ENCODE measurements at regions not wholly inside any gene's neighbourhood (a gene's known extent, or its start where the extent isn't known, plus 50 kb on each side); places are given as distances from the start of the nearest gene placed in this dataset.

DNA sequence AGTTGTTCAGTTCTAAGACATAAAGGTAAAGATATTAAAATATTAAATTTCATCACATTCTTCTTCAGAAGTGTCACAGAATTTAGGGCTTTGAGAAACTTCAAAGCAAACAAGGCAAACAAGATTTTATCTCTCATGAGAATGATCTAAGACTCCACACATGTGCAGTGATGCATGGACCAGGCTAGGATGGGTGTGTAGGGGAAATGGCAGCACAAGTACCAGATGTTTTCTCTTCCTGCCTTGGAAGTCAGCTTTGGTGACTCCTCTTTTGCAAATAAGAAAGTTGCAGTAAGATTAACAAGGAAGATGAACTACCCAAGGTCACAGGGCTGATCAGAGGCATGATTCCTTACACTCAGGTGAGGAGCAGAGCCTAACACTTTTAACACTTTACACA lies 163.8 kb upstream of the LMNTD1 start:
- DNase-seq, result no peak

DNA sequence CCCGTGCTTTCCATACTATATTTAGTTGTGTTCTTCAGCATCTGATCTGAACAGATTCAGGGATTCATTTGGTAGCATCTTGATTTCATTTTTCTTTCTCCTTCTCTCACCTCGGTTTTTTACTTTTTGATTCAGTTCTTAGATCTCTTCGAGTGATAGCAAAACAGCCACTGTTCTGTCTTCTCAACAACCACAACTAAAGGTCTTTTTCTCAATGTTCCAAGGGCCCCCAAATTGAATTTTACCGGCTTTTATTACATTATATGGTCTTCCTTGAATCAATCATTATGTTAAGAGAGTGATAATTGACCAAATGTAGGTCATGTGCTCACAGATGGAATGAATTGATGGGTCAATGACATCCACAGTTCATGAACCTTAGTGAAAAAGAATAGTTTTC lies 164.5 kb upstream of the LMNTD1 start:
- no peak for DNase-seq

DNA sequence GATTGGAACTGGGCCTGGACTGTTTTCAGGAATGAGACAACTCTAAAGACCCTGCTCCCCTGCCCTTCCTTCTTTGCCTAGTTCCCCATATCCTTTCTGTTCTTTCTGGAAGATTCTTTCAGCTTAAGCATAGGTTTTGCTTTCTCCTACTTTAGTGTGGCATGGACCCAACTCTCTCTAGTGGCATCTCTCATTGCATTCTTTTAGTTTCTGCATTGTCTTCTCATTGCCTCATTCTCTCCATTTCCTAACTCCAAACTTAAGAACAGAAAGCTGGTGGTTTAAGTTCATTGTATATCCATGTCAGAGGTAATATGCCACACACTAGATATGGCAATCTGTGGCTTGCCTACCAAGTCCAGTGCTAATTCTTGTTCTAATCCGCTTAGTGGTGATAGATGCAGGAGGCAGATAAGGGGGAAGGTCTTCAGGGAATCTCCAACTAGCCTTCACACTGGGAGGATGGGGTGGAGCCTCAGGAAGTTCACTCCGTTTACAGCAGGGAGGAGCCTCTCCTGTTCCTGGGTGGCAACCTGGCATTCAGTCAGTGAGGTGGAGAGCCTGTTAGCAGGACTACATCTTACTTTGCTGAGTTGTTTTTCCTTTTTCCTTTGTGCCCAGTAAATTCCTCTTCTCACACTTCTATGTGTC lies 165.1 kb upstream of the LMNTD1 start:
- no peak for DNase-seq

DNA sequence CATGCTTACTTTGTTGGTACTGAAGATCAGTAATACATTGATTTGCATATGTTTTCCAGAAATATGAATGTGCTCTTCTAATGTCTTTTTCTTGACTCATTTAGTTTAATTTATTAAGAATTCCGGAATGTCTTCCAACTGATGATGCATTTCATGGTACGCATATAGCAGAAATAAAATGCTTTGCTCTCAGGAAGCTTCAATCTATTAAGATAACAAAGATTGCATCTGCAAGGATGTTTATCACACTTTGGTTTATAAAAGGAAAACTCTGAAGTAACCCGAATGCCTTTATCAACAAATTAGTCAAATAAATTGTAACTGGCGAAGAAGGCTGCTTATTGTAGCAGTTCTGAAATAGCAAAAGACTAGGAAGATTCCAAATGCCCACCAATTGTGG lies 166.4 kb upstream of the LMNTD1 start:
- DNase-seq, result no peak

DNA sequence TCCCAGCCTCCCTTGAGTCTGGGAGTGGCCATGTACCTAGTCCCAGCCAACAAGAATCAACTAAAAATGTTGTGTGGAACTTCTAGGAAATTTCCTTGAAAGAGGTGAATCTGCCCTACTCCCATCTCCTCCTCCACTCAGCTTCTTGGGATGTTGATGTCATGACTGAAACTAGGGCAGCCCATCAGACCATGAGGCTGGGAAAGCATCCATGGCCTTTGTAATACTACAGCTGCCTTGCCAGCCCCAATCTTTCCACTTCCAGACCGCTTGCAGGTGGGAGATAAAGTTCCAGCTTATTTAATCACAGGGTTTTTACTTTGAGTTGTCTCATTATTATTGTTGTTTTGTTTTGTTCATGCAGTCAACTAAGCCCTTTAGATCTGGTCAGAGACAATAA lies 170.3 kb upstream of the LMNTD1 start:
- no peak for DNase-seq

DNA sequence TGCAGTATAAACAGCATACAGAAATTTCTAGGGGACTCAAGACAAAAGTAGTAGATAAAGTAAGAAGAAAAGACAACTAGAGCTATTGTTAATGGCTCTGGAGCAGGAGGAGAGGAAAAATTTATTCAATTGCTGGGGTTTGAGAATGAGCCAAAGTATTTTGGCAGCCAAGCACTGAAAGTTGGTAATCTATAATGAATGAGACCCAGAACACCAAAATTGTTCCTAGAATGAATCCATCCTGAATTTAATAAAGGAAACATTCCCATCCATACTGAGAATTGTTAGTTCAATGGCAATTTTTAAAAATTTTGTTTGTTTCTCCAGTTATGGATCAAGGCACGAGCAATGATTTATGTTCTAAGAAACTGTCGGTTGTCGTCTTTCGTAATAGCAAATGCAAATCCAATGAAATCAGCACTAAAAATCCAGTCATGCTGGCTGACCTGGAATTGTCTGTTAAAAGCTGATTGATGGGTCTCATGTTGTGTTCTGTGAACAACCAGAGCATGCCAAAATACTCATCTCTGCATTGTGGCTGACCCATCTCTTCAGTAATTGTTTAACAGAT lies 170.9 kb upstream of the LMNTD1 start:
- no peak for DNase-seq

DNA sequence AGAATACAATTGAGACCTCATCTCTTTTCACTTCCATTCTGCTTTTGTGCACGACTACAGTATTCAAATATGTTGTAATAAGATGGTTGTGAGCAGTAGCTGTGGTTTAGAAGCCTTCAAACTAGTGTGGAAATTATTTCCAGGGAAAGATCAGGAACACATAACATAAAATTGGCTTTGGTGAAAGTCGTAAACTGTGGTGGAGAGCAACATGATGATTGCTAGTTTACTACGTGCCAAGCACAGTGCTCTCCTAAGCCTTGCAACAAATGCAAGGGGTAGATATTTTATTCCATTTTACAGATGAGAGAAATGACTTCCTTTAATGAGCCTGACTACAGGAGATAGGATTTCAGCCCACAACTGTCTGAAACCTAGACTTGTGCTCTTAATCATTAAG lies 172.4 kb upstream of the LMNTD1 start:
- no peak for DNase-seq

DNA sequence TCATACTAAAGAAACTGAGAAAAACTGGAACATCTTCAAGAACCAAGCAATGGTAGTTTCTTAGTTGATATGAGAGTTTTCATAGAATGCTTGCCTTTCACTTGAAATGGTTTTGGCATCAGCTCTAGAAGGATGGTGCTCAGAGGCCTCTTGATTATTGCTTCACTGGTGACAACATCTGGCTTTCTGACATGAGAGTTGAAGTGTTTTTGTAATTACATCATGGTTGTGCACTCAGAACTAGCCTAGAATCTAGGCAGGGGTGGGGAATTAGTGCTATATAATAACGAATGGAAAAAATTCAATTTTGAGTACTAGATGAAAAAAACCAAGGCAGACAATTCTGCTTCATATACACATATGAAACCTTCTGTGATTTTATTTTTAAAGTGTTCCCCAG lies 172.8 kb upstream of the LMNTD1 start:
- no peak for DNase-seq

DNA sequence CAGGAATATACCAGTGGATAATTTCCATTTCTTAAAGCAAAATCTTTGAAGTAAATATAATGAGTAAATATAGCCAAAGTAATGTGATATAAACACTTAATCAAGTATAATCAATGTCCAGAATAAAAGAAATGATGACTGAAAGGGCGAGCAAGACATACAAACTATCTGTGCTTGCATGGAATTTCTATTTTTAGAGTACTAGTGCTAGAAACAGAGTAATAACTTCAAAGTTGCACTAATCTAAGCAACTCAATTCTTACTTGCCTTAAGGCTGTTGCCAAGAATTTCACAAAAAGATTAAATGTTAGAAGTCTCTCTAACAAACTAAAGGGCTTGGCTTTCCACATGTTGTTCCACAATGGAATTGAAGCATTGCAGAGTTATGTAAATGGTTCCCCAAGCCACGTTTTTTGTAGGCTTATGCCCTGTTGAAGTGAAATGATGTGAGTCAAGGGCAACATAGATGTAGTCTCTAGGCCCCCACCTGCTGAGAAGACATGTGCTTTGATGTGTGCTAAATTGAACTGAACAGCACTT lies 175.0 kb upstream of the LMNTD1 start:
- DNase-seq, result no peak

DNA sequence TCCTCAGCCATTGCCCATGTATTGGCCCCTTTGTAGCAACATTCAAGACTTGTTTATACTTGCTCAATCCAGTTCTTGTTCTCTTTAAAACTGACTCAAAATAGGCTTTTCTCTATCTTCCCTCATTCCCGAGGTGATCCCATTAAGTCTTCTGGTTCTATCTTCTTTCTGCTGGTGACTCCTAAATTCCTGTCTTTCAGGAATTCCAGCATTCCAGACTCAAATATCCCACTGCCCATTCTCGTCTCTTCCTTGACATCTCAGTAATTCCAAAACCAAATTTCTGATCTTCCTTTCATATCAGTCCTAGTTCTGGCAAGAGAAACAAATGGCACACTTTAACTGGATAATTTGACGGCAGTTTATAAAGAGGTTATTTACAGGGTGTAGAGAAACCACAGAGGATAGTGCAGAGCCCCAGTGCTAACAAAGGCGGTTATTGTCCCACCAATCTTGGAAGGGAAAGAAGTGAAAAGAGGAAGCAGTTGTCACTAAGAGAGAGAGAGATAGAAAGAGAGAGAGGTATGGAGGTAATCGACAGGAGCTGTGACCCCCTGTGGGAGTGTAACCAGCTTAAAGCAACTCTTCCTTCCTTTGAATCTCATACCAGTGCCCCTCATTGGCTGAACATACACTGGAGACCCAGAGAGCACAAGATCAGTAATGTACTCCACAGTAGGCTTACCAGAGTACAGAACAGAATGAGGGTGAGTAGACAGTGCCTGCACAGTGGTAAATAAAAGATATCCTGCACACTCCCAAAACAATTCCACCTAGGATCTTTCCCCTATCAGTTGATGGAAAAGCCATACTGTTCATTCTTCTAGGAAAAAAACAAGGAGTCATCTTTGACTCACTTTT lies 177.6 kb upstream of the LMNTD1 start:
- DNase-seq, result no peak

DNA sequence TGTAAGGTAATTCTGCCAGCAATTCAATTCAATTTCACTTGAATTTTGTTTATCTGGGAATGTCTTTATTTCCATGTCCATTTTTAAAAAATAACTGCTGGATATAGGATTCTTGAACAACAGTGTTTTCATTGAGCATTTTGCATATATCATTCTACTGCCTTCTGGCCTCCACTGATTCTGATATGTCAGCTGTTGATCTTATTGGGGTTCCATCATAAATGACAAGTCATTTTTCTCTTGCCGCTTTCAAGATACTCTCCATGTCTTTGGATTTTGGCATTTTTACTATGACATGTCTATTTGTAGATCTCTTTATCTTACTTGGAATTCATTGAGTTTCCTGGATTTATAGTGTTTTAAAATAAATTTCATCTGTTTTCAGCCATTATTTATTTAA lies 180.5 kb upstream of the LMNTD1 start:
- no peak for DNase-seq

DNA sequence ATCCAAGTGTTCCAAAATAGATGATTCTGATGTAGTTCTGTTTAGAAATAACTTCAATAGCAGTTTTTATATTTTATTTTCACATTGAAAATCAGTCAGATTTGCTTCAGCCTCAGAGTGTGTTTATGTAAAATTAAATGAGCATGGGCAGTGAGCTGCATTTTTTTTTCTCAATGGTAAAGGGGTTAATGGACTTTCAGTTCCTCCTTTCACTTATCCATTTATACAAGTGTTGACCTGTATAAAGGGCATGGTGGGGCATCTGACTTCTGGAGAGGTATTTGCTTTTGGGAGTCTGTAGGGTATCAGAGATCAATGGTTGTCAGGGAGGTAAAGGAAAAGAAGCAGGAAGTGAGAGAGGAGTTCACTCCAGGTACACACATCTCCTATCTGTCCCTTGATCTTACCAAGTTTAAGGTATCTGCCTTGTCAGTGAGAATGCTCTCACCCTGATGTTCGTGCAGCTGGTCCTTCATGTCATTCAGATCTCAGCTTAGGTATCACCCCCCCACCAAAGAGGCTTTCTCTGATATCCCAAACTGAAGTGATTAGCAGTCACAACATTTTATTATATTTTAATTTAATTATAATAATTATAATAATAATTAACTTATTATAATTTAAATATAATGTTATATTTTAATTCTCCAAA lies 181.6 kb upstream of the LMNTD1 start:
- no peak for DNase-seq

DNA sequence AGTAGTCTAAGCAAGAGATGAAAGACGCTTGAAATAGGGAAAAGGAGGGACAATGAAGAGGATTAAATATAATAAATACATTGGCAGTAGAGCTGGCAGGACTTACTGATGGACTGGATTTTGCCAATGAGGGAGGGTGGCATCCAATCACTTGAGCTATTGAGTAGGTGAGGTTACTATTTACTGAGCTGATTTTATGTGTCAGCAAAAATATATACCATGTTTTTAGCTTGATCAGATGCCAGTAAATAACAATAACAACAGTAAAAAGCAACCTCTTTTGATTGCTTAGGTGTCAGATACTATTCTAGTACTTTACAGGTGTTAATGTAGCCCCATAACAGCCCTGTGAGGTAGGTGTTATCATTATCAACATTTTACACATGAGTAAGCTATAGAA lies 187.5 kb upstream of the LMNTD1 start:
- no peak for DNase-seq

DNA sequence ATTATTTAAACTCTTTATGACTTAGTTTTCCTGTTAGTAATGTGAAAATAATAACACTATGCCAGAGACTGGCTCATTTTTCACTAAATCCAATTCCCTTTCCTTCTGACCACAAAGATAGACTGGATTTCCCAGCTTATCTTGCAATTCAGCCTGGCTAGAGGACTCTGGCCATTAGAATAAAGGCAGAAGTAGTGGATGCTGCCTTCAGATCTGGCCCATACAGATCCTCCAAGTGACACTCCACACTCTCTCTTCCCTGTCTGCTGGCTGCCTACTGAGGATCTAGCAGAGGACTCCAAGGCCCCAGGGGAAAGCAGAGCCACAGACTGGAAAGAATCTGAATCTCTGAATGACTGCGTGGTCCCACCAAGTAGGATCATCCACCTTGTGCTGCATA lies 188.8 kb upstream of the LMNTD1 start:
- DNase-seq, result no peak

DNA sequence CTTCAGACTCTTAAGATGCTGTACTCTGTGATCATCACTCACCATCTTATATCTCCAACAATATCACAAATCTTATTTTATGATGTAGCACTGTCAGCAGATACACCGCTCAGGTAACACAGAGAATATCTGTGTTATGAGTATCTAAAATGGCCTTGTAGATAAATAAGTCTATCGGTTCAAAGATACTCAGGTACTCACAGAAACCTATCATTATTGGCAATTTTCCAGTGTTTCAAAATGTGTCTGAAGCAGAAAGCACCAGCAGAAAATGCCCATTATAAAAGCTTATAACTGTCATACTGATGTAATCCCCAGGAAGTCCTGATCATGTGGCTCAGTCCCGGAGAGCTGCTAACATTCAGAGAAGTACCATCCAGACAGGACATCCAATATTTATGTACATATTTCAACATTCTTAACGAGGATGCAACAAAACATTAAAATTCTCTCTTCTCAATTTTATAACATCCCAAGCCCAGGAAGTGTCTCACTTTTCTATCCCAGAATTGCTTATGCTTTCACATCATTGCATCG lies 190.7 kb upstream of the LMNTD1 start:
- no peak for DNase-seq

DNA sequence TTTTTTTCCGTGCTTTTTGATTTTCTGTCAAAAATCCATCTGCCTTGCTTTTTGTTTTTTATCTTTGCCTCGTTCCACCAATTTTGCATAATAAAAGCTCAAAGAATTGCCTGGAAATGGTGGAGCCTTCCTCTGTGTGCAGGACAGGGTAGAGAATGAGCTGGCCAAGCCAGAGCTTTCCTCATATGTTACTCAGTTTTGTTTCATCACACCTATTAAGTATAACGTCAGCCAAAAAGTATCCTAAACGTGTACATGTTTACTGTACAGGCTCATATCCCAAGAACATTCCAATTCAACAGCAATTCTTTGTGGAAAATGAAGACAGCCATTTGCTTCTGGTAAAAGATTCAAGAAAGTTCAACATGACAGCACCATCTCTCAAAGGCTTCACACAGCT lies 191.2 kb upstream of the LMNTD1 start:
- no peak for DNase-seq

DNA sequence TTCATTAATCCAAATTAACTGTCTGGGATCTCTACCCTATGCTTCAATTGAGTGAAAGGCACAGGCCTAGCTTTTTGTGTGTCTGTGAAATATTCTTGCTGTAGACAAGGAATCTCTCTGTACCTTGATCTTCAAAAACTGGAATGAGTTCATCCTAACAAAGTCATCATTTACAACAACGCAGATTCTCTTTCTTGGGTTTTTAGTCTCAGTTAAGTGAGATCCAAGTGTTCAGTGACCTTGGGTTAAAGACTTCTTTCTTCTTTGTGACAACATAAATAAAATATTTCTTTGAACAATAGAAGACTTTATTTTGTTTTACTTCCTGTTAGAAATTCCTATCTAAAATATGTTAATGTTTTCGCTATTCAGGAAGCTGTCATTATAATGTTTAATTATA lies 192.2 kb upstream of the LMNTD1 start:
- no peak for DNase-seq

DNA sequence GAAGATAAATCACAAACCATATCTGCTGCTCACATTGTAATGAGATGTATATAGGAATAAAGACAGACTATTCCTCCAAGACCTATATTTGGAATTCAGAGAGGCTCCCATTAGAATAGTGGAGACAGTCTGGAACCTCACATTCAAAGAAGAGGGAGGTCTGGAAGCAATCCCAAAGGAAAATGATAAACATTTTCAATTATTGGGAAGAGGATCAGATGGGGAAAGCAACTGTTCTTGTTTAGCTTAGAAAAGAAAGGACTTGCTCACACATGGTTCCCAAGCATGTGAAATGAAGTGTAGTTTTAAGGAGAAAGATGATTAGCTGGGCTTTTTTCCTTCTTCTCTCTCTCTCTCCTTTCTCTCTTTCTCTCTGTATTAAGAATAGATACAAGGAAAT lies 193.0 kb upstream of the LMNTD1 start:
- no peak for DNase-seq

DNA sequence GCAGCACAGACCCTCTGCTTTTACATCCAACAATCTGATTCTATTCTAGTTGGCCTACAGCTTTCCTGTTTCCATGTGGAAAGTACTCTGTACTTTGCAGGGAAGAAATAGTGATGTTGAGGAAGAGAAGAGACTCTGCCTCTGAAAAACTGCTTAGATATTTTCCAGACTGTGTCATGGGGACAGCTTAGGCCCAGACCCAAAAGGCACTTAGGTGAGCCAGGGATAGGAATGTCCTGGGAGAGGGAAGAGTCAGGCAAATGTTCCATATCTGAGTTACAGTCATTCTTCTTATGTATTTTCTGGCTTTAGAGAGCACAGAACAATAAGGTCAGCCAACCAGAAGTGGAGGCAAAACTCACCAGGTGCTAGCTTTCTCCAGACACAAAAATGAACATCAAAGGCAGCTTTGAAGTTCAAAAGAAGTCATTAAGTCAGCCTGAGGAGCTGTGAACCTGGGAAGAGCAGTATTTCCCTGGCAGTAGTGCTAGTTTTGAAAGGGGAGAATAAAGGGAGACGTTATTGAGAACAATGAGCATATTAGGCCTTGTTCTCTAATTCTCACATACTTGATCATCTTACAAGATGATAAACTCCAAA lies 199.7 kb upstream of the LMNTD1 start:
- no peak for DNase-seq

DNA sequence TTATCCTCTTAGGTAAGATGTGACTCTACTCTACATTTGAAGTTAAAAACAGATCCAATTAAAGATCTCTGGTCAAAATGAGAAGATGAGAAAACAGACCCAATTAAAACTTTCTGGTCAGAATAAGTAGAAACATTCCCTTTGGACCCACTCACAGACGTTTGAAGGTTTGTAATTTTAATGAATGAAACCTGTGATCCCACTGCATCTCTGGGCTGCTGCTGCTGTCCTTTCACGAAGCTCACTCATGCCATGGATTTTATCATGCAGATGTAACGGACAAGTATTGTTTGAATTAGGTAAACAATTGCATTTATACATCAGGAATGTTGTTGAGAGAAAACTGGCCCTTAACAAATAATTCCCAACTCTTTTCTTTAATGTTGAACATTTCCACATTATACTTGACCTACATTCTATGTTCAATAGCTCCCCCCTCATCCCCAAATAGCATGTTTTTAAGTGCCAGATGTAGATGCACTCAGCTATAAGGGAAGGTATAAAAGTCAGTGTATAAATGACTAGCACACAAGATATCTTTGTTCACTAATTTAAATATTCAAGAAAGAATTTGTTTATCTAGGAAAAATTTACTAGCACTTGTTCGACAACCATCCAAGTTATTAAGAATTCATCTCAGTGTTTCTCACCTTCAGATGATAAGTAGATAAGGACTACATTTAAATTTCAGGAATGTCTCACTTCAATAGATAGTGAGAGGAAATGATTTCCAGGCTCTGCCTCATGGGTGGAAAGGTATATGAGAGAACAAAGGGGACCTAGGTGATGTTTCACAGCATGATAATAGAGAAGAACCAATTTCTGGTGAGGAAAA lies 202.3 kb upstream of the LMNTD1 start:
- DNase-seq, result no peak

DNA sequence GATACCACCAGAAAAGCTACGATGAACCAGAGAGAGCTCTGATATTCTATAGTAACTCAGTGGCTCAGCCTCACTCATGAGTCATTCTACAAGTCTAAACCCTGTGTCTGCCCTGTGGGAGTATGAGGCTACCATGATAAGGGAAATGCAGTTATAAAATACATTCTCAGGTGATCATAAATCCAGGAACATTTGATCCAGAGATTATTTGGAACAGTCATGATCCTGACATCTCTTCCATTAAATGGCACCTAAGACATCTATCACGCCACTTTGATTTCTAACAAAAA lies 202.6 kb upstream of the RASSF8 start:
- no peak for DNase-seq

DNA sequence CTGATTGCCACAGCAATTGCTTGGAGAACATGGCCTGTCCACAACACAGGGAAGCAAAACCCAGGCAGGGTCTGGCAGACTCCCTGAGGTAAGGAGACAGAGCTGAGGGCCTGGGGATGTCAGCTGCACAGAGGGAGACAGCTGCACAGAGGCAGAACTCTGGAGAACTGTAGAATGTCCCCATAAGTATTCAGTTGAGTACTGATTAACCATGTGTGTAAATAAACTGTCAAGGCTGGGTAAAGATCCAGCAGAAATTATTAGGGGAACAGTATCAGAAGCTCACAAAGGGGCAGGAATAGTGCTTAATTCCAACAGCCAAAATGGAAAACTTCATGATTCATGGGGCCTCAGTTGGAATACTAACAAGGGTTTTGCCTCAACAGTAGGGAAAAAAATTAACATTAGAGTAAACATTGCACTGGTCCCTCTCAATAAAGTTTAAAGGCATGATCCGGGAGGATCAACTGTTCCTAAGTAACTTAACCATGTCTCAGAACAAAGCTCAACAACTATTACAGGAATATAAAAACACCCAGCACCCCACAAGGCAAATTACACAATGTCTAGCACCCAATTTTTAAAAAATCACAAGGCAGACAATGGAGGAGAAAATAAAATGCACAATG lies 201.3 kb upstream of the RASSF8 start:
- DNase-seq, result no peak

Data from activated T-cell treated with anti-CD3 and anti-CD28 coated beads, Interleukin-2, amount 50 U/mL, for 48 hours (primary cell).